Heart right ventricle (tissue), 16 donors: ENCODE measurements at regions not wholly inside any gene's neighbourhood (a gene's known extent, or its start where the extent isn't known, plus 50 kb on each side); places are given as distances from the start of the nearest gene placed in this dataset.
A peak's percentile ranks its signal among the peaks of the same experiment; 100 is the strongest.

Experiments
- ATAC-seq, 8 donors: fragments of 200-7000 bp; cut with Tn5 transposase; one replicate each; pipeline ENCODE4 v1.9.1; 2020; ENCODE audit warnings: mild to moderate bottlenecking in 8 of 8, moderate library complexity in 8 of 8, moderate number of reproducible peaks in 1 of 8
- DNase-seq, 2 donors: peaks; one replicate each; pipeline ENCODE4 v3.0.0-alpha.2; 2020
- H3K27ac ChIP-seq, 10 donors: fragments of 200-600 bp; sonication (generic) in 2 of 10; one replicate each; pipeline versions ENCODE4 v1.5.0 to v1.8.0; 2020 to 2022; ENCODE audit warnings: mild to moderate bottlenecking in 3 of 10
- H3K27me3 ChIP-seq, 7 donors: fragments of 200-600 bp; one replicate each; pipeline ENCODE4 v1.8.0; 2021 to 2022; ENCODE audit warnings: mild to moderate bottlenecking in 2 of 7
- H3K36me3 ChIP-seq, 9 donors: fragments of 200-600 bp; sonication (generic) in 1 of 9; one replicate each; pipeline versions ENCODE4 v1.5.0 to v1.8.0; 2020 to 2022; ENCODE audit warnings: mild to moderate bottlenecking in 2 of 9
- H3K4me1 ChIP-seq, 9 donors: fragments of 200-600 bp; sonication (generic) in 1 of 9; one replicate each; pipeline versions ENCODE4 v1.5.0 to v1.8.0; 2020 to 2022; ENCODE audit warnings: mild to moderate bottlenecking in 4 of 9
- H3K4me3 ChIP-seq, 10 donors: fragments of 200-600 bp; sonication (generic) in 2 of 10; one replicate each; pipeline versions ENCODE4 v1.5.0 to v1.8.0; 2020 to 2022; ENCODE audit warnings: mild to moderate bottlenecking in 7 of 10, moderate library complexity in 2 of 10
- H3K9me3 ChIP-seq, 11 donors: fragments of 200-600 bp in 10 of 11; sonication (generic) in 2 of 11; one replicate each; pipeline versions ENCODE4 v1.5.0 to v1.8.0; 2013 to 2022; ENCODE audit warnings: mild to moderate bottlenecking in 2 of 11, control low read depth in 1 of 11, moderate library complexity in 1 of 11
- WGBS, 2 donors: extraction: QIAGEN DNeasy Blood & Tissue Kit; methylation state at CpG; one replicate each; pipeline ENCODE4 v1.1.7; 2013; ENCODE audit warnings: inconsistent platforms in 1 of 2; 5-methylcytosine and 5-hydroxymethylcytosine counted together
- intact Hi-C, 10 donors: fragments of 100-400 bp; cut with DNase I; formaldehyde crosslinking; loops; one replicate each; pipeline versions ENCODE4 v1.11.1 to v1.14.2; 2022
- TF ChIP-seq, protein P1 (sequence below), 9 donors: fragments of 200-600 bp; sonication (generic) in 2 of 9; IDR thresholded peaks; one replicate each; pipeline versions ENCODE4 v1.5.0 to v1.8.0; 2021 to 2022; ENCODE audit warnings: antibody characterized with exemption in 9 of 9, mild to moderate bottlenecking in 5 of 9, moderate library complexity in 1 of 9
- donor health status: Arrhythmogenic right ventricular cardiomyopathy.
- donor health status: ischemic (EF 13 %, LVEDD 7.1; RV severe dilation, severe dysfunction).
- donor health status: healthy with polysubstance abuse.
- donor health status: DM: no; HTN: yes; CAD: no.
- donor health status: DM: no; HTN: no; CAD: no.
- donor health status: ischemic (EF 25% LVEDD 6.9; RV normal size, moderate dysfunction).
- donor health status: ischemic (EF 25% LVEDD 5.7; RV mildly dilated, moderate dysfunction).
- donor health status: healthy.
- donor health status: DM: yes; HTN: yes; CAD: no.
- donor health status: Ischemic cardiomyopathy.
- donor health status: ischemic (EF 35%, LVEDD 5.7; RV mildly dilated, moderate dysfunction).
- donor health status: nonischemic (EF 11% LVEDD 7.7; RV severe dilation, severe dysfunction).
- donor health status: DM: yes; HTN: yes; CAD: no.
- donor health status: PGD.
- donor health status: ischemic (EF 29% LVEDD 5.4; RV normal size, mild dysfunction).
- donor health status: nonischemic (EF 23%, LVEDD 6.1; RV moderate dilation, normal function).

- WGBS, 2 donors, result 69 to 79% methylated on average over 1 of the region's 1 CpG
- DNase-seq, result no peak
- intact Hi-C loops, result no loop called here
Measured at GRCh38 chr3:18159681-18160080, 265.5 kb downstream of the SATB1 start.

GRCh38 chr3:18153571-18154173, 271.5 kb downstream of the SATB1 start:
- DNase-seq (no peak), ATAC-seq (peak in 1 of 8 donors; percentile 62)
- no peaks in the 10 kb centered on the region for H3K9me3 ChIP-seq
- no peaks in the 10 kb centered on the region for H3K36me3 ChIP-seq
- H3K4me3 ChIP-seq, result no peak overlapping the region
- intact Hi-C loops, result no loop called here
- WGBS, 2 donors, result 52 to 59% methylated on average over 3 of the region's 3 CpGs
- no peaks in the 10 kb centered on the region for H3K27me3 ChIP-seq
- H3K27ac ChIP-seq, result no peak overlapping the region
- H3K4me1 ChIP-seq, result no peaks in the 10 kb centered on the region
- TF ChIP-seq, protein P1, sequence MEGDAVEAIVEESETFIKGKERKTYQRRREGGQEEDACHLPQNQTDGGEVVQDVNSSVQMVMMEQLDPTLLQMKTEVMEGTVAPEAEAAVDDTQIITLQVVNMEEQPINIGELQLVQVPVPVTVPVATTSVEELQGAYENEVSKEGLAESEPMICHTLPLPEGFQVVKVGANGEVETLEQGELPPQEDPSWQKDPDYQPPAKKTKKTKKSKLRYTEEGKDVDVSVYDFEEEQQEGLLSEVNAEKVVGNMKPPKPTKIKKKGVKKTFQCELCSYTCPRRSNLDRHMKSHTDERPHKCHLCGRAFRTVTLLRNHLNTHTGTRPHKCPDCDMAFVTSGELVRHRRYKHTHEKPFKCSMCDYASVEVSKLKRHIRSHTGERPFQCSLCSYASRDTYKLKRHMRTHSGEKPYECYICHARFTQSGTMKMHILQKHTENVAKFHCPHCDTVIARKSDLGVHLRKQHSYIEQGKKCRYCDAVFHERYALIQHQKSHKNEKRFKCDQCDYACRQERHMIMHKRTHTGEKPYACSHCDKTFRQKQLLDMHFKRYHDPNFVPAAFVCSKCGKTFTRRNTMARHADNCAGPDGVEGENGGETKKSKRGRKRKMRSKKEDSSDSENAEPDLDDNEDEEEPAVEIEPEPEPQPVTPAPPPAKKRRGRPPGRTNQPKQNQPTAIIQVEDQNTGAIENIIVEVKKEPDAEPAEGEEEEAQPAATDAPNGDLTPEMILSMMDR (IDR thresholded peaks at IDR 0.05), result no peak

More at GRCh38 chr3:18159681-18160080, 265.5 kb downstream of the SATB1 start:
- no peaks in the 10 kb centered on the region for H3K4me1 ChIP-seq
- TF ChIP-seq, protein P1 (IDR thresholded peaks at IDR 0.05), result no peak
- H3K36me3 ChIP-seq, result no peaks in the 10 kb centered on the region
- no peak overlapping the region for H3K27ac ChIP-seq
- no peak overlapping the region for H3K4me3 ChIP-seq
- H3K9me3 ChIP-seq, result no peaks in the 10 kb centered on the region
- no peaks in the 10 kb centered on the region for H3K27me3 ChIP-seq
- no peak for ATAC-seq

- 80 to 82% methylated on average over 3 of the region's 3 CpGs for WGBS, 2 donors
- DNase-seq (no peak), ATAC-seq (no peak)
- no peaks in the 10 kb centered on the region for H3K27me3 ChIP-seq
- H3K36me3 ChIP-seq, result no peaks in the 10 kb centered on the region
- H3K27ac ChIP-seq, result no peak overlapping the region
- H3K4me3 ChIP-seq, result no peak overlapping the region
- no peaks in the 10 kb centered on the region for H3K4me1 ChIP-seq
- intact Hi-C loops, result no loop called here
- TF ChIP-seq, protein P1 (IDR thresholded peaks at IDR 0.05), result no peak
- H3K9me3 ChIP-seq, result no peaks in the 10 kb centered on the region
Measured at GRCh38 chr3:18151199-18151598, 273.9 kb downstream of the SATB1 start.

DNA sequence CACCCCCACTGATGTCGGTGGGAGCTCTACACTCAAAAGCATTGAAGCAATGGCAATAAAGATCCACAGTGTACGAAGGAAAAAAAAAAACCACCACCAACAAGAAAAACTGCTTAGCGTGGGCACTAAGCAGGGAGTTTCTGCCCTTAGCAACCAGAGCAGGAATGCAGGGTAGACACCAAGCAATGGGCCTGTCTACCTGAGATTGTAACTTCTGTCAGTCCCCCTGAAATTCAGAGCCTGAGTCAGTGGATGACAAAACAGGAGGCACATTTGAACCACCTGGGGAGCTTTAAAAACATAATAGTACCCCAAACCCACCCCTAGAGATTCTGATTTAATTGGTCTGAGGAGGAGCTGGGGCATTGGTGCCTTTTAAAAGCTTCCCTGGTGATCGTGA, 275.2 kb downstream of the SATB1 start:
- H3K27me3 ChIP-seq, result no peaks in the 10 kb centered on the region
- no peaks in the 10 kb centered on the region for H3K4me1 ChIP-seq
- no peaks in the 10 kb centered on the region for H3K9me3 ChIP-seq
- TF ChIP-seq, protein P1 (IDR thresholded peaks at IDR 0.05), result no peak
- intact Hi-C loops, result no loop called here
- 88 to 95% methylated on average over 4 of the region's 4 CpGs for WGBS, 2 donors
- ATAC-seq (no peak), DNase-seq (no peak)
- no peak overlapping the region for H3K4me3 ChIP-seq
- H3K27ac ChIP-seq, result no peak overlapping the region
- H3K36me3 ChIP-seq, result no peaks in the 10 kb centered on the region
